ENCODE measurements at regions not wholly inside any gene's neighbourhood (a gene's known extent, or its start where the extent isn't known, plus 50 kb on each side); places are given as distances from the start of the nearest gene placed in this dataset.

GRCh38 chr2:53286345-53286744, 481.3 kb upstream of the CHAC2 start:
- Histone ChIP-seq H3K27ac (ENCODE audit: low read depth, low read length) (no peak overlapping the region), H3K9me3 (ENCODE audit: control insufficient read depth, insufficient read depth, low read length) (no peaks in the 10 kb centered on the region), H3K27me3 (ENCODE audit: control insufficient read depth, insufficient read depth, low read length) (no peaks in the 10 kb centered on the region), H3K4me3 (ENCODE audit: low read depth, low read length) (no peak overlapping the region)
- CTCF ChIA-PET = no interaction called here
- POLR2A ChIA-PET = no interaction called here
- TF ChIP-seq CTCF (IDR thresholded peaks at IDR 0.05; ENCODE audit: low read depth, low read length) = no peak
- DNase-seq (ENCODE audit: low read depth, low spot score) = no peak

- Histone ChIP-seq H3K4me3 (ENCODE audit: low read depth, low read length) (no peak overlapping the region), H3K9me3 (ENCODE audit: control insufficient read depth, insufficient read depth, low read length) (no peaks in the 10 kb centered on the region), H3K27ac (ENCODE audit: low read depth, low read length) (no peak overlapping the region), H3K27me3 (ENCODE audit: control insufficient read depth, insufficient read depth, low read length) (no peaks in the 10 kb centered on the region)
- 0 out of 2 replicates have a peak, but pooled peaks have one; percentile 5 for TF ChIP-seq CTCF (IDR thresholded peaks at IDR 0.05; ENCODE audit: low read depth, low read length)
- POLR2A ChIA-PET = no interaction called here
- CTCF ChIA-PET = no interaction called here
- DNase-seq (ENCODE audit: low read depth, low spot score) = no peak
Observed at GRCh38 chr2:53275743-53276142, 491.9 kb upstream of the CHAC2 start.

GRCh38 chr2:53268626-53269025, 499.0 kb upstream of the CHAC2 start:
- no peak for TF ChIP-seq CTCF (IDR thresholded peaks at IDR 0.05; ENCODE audit: low read depth, low read length)
- Histone ChIP-seq H3K9me3 (ENCODE audit: control insufficient read depth, insufficient read depth, low read length) (no peaks in the 10 kb centered on the region), H3K27ac (ENCODE audit: low read depth, low read length) (no peak overlapping the region), H3K4me3 (ENCODE audit: low read depth, low read length) (no peak overlapping the region), H3K27me3 (ENCODE audit: control insufficient read depth, insufficient read depth, low read length) (no peaks in the 10 kb centered on the region)
- CTCF ChIA-PET = interaction anchor here (0.6 to 1.0 kb wide), 3 partner anchors 14 to 1184 kb away, joined by 3 to 6 read pairs (median 3); no protein-coding TSS in a partner anchor
- DNase-seq (ENCODE audit: low read depth, low spot score) = no peak
- POLR2A ChIA-PET = no interaction called here

- TF ChIP-seq CTCF (IDR thresholded peaks at IDR 0.05; ENCODE audit: low read depth, low read length) = peak; percentile 37; the same call in 1 of the 2 replicates
- ChIA-PET POLR2A (no interaction called here), CTCF (interaction anchor here (0.7 to 1.0 kb wide), 2 partner anchors 14 to 1183 kb away, joined by 3 to 6 read pairs; no protein-coding TSS in a partner anchor)
- DNase-seq (ENCODE audit: low read depth, low spot score) = no peak
- H3K27ac ChIP-seq (ENCODE audit: low read depth, low read length) = no peak overlapping the region
- H3K9me3 ChIP-seq (ENCODE audit: control insufficient read depth, insufficient read depth, low read length) = no peaks in the 10 kb centered on the region
- H3K27me3 ChIP-seq (ENCODE audit: control insufficient read depth, insufficient read depth, low read length) = no peaks in the 10 kb centered on the region
- H3K4me3 ChIP-seq (ENCODE audit: low read depth, low read length) = no peak overlapping the region
Observed at GRCh38 chr2:53268086-53268485, 499.5 kb upstream of the CHAC2 start.

- POLR2A ChIA-PET = no interaction called here
- Histone ChIP-seq H3K4me3 (ENCODE audit: low read depth, low read length) (no peak overlapping the region), H3K9me3 (ENCODE audit: control insufficient read depth, insufficient read depth, low read length) (no peaks in the 10 kb centered on the region), H3K27ac (ENCODE audit: low read depth, low read length) (no peak overlapping the region), H3K27me3 (ENCODE audit: control insufficient read depth, insufficient read depth, low read length) (no peaks in the 10 kb centered on the region)
- CTCF ChIA-PET = no interaction called here
- no peak for DNase-seq (ENCODE audit: low read depth, low spot score)
- no peak for TF ChIP-seq CTCF (IDR thresholded peaks at IDR 0.05; ENCODE audit: low read depth, low read length)
Observed at GRCh38 chr2:53265544-53266299, 501.9 kb upstream of the CHAC2 start.

All from AG04450 (cell line).